Inflammatory macrophage (primary cell): ENCODE measurements at regions not wholly inside any gene's neighbourhood (a gene's known extent, or its start where the extent isn't known, plus 50 kb on each side); places are given as distances from the start of the nearest gene placed in this dataset.

Source experiments
- DNase-seq, 2 donors: peaks; one replicate each; pipeline ENCODE4 v3.0.0-alpha.2; 2020 to 2022

GRCh38 chr4:4735136-4735750 is 124.2 kb upstream of the MSX1 start:
- DNase-seq = no peak

- DNase-seq = no peak
Measured at GRCh38 chr4:4734425-4734824, 125.0 kb upstream of the MSX1 start.

GRCh38 chr4:4733663-4734062 is 125.8 kb upstream of the MSX1 start:
- DNase-seq = no peak

- no peak for DNase-seq
Measured at GRCh38 chr4:4730249-4730648, 129.2 kb upstream of the MSX1 start.

GRCh38 chr4:4729206-4729605 is 130.3 kb upstream of the MSX1 start:
- DNase-seq = no peak

- DNase-seq = no peak
Measured at GRCh38 chr4:4727536-4727935, 131.9 kb upstream of the MSX1 start.

GRCh38 chr4:4726051-4726450 is 133.4 kb upstream of the MSX1 start:
- DNase-seq = no peak

GRCh38 chr4:4724321-4724720 is 135.1 kb upstream of the MSX1 start:
- DNase-seq = no peak

- no peak for DNase-seq
Measured at GRCh38 chr4:4721636-4722035, 137.8 kb upstream of the MSX1 start.

- no peak for DNase-seq
Measured at GRCh38 chr4:4720646-4721045, 138.8 kb upstream of the MSX1 start.

GRCh38 chr4:4719436-4719835 is 140.0 kb upstream of the MSX1 start:
- no peak for DNase-seq

GRCh38 chr4:4717692-4718091 is 141.8 kb upstream of the MSX1 start:
- DNase-seq = no peak

GRCh38 chr4:4714331-4714730 is 145.1 kb upstream of the MSX1 start:
- DNase-seq = no peak

GRCh38 chr4:4712800-4713528 is 146.5 kb upstream of the MSX1 start:
- no peak for DNase-seq

- no peak for DNase-seq
Measured at GRCh38 chr4:4711902-4712301, 147.6 kb upstream of the MSX1 start.

- no peak for DNase-seq
Measured at GRCh38 chr4:4709736-4710135, 149.7 kb upstream of the MSX1 start.

- peak; percentile 84 to 88 for DNase-seq
Measured at GRCh38 chr4:4704267-4704666, 155.2 kb upstream of the MSX1 start.

GRCh38 chr4:4697584-4697983 is 155.7 kb upstream of the STX18 start:
- no peak for DNase-seq

- no peak for DNase-seq
Measured at GRCh38 chr4:4696530-4696929, 154.7 kb upstream of the STX18 start.

GRCh38 chr4:4695497-4695896 is 153.6 kb upstream of the STX18 start:
- no peak for DNase-seq

GRCh38 chr4:4694827-4695226 is 153.0 kb upstream of the STX18 start:
- no peak for DNase-seq

- DNase-seq = peak in 1 of 2 donors; percentile 4
Measured at GRCh38 chr4:4694296-4694772, 152.5 kb upstream of the STX18 start.

- DNase-seq = no peak
Measured at GRCh38 chr4:4693755-4694295, 152.0 kb upstream of the STX18 start.

GRCh38 chr4:4693258-4693657 is 151.4 kb upstream of the STX18 start:
- peak in 1 of 2 donors; percentile 7 for DNase-seq
